OCI-LY7 (cell line): ENCODE measurements at regions not wholly inside any gene's neighbourhood (a gene's known extent, or its start where the extent isn't known, plus 50 kb on each side); places are given as distances from the start of the nearest gene placed in this dataset.

Source experiments
- BruUV-seq: library from RNA; stranded (reverse); fragments of 400-500 nt; replicated peaks from 2 replicates; lab custom pipeline; 2021; lab: Mats Ljungman, UMichigan
- CTCF ChIA-PET: fragments of 300-600 bp; sonication (Branson Sonifier 250); formaldehyde crosslinking; loops from one replicate; lab custom pipeline; 2022; ENCODE audit warnings: antibody characterized with exemption; ENCODE audit not compliant: unreplicated experiment; lab: Charles Lee
- POLR2A ChIA-PET: fragments of 300-600 bp; sonication (Branson Sonifier 250); formaldehyde crosslinking; loops from one replicate; lab custom pipeline; 2022; ENCODE audit warnings: antibody characterized with exemption; lab: Charles Lee
- DNase-seq: peaks from one replicate; pipeline ENCODE4 v3.0.0-alpha.2; 2015; ENCODE audit warnings: low spot score
- H2AFZ ChIP-seq: fragments of 200-600 bp; sonication (generic), shearing (Covaris generic); 2 replicates; pipeline ENCODE4 v1.6.1; 2014; ENCODE audit warnings: mild to moderate bottlenecking, antibody characterized with exemption, low read length, moderate library complexity
- H3K27ac ChIP-seq: fragments of 200-600 bp; sonication (generic); 2 replicates; pipeline ENCODE4 v1.5.1; 2014; ENCODE audit warnings: mixed run types, low read depth, mild to moderate bottlenecking, moderate library complexity, low read length, inconsistent platforms; ENCODE audit not compliant: poor library complexity, severe bottlenecking
- H3K36me3 ChIP-seq: fragments of 200-600 bp; sonication (generic); 2 replicates; pipeline ENCODE4 v1.6.1; 2014; ENCODE audit warnings: mild to moderate bottlenecking, antibody characterized with exemption, low read length, moderate library complexity, mixed read lengths; ENCODE audit not compliant: insufficient read depth
- H3K4me1 ChIP-seq: fragments of 200-600 bp; sonication (generic); 2 replicates; pipeline ENCODE4 v1.5.1; 2014; ENCODE audit warnings: mild to moderate bottlenecking, low read length; ENCODE audit not compliant: insufficient read depth, poor library complexity, severe bottlenecking
- H3K4me2 ChIP-seq: fragments of 200-600 bp; sonication (generic); 2 replicates; pipeline ENCODE4 v1.6.1; 2014; ENCODE audit warnings: mild to moderate bottlenecking, low read length
- H3K4me3 ChIP-seq: fragments of 200-600 bp; sonication (generic); 2 replicates; pipeline ENCODE4 v1.5.1; 2014; ENCODE audit warnings: mild to moderate bottlenecking, low read depth, low read length; ENCODE audit not compliant: poor library complexity, severe bottlenecking
- H3K79me2 ChIP-seq: fragments of 200-600 bp; sonication (generic); 2 replicates; pipeline ENCODE4 v1.6.1; 2016; ENCODE audit warnings: low read depth, mild to moderate bottlenecking, low read length, moderate library complexity, mixed read lengths; ENCODE audit not compliant: insufficient read depth
- H3K9me2 ChIP-seq: fragments of 200-600 bp; sonication (generic); 2 replicates; pipeline ENCODE4 v1.6.1; 2016; ENCODE audit warnings: mild to moderate bottlenecking, low read length, mixed read lengths; ENCODE audit not compliant: insufficient read depth
- H3K9me3 ChIP-seq: fragments of 200-600 bp; sonication (generic); 2 replicates; pipeline ENCODE4 v1.6.1; 2014; ENCODE audit warnings: mild to moderate bottlenecking, mixed run types, low read length, mixed read lengths
- H4K20me1 ChIP-seq: fragments of 200-600 bp; sonication (generic); 2 replicates; pipeline ENCODE4 v1.6.1; 2014; ENCODE audit warnings: mild to moderate bottlenecking, antibody characterized with exemption, low read length, moderate library complexity, mixed read lengths; ENCODE audit not compliant: insufficient read depth
- EZH2phosphoT487 ChIP-seq: fragments of 200-600 bp; sonication (generic); IDR thresholded peaks from 2 replicates; pipeline ENCODE4 v1.6.1; 2018; ENCODE audit warnings: low read depth, borderline replicate concordance, mild to moderate bottlenecking, mixed run types, antibody characterized with exemption, low read length, moderate library complexity, mixed read lengths
- intact Hi-C: fragments of 100-400 bp; cut with micrococcal nuclease; formaldehyde crosslinking; loops from one replicate; pipeline ENCODE4 v1.10.0; 2022; ENCODE audit not compliant: unreplicated experiment
- TF ChIP-seq, protein P1 (sequence below): fragments of 200-600 bp; sonication (generic); conservative IDR thresholded peaks from 2 replicates; pipeline ENCODE4 v1.5.1; 2014; ENCODE audit warnings: mild to moderate bottlenecking, antibody characterized with exemption, low read length, moderate library complexity, mixed read lengths

DNA sequence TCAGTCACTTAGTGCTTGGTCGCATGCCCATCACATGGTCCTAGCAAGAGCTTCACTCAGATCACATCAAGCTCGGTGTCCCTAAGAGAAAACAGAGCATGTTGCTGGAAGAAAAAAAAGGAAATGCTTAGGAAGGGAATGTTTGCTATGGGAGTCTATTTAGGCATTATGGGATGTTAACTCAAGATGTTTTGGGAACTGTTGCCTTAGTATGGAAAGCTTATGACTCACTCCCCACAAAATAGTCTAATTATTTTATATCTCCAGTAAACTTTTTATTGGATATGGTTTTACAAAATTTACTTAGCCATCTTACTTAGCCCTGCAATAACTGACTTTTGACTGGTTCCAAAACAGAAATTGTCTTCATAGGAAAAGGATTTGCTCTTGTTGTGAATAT is 439.5 kb upstream of the ZEB2 start:
- H3K9me2 ChIP-seq = no peaks in the 10 kb centered on the region
- CTCF ChIA-PET = no interaction called here
- no peaks in the 10 kb centered on the region for H3K4me1 ChIP-seq
- H3K4me2 ChIP-seq = no peak overlapping the region
- TF ChIP-seq, protein P1, sequence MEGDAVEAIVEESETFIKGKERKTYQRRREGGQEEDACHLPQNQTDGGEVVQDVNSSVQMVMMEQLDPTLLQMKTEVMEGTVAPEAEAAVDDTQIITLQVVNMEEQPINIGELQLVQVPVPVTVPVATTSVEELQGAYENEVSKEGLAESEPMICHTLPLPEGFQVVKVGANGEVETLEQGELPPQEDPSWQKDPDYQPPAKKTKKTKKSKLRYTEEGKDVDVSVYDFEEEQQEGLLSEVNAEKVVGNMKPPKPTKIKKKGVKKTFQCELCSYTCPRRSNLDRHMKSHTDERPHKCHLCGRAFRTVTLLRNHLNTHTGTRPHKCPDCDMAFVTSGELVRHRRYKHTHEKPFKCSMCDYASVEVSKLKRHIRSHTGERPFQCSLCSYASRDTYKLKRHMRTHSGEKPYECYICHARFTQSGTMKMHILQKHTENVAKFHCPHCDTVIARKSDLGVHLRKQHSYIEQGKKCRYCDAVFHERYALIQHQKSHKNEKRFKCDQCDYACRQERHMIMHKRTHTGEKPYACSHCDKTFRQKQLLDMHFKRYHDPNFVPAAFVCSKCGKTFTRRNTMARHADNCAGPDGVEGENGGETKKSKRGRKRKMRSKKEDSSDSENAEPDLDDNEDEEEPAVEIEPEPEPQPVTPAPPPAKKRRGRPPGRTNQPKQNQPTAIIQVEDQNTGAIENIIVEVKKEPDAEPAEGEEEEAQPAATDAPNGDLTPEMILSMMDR = no peak
- no peak for TF ChIP-seq EZH2phosphoT487
- intact Hi-C loops = no loop called here
- H3K4me3 ChIP-seq = no peak overlapping the region
- no peak overlapping the region for H2AFZ ChIP-seq
- no peaks in the 10 kb centered on the region for H3K36me3 ChIP-seq
- no peaks in the 10 kb centered on the region for H4K20me1 ChIP-seq
- POLR2A ChIA-PET = interaction anchor here (0.6 kb wide), 1 partner anchor 869 kb away, joined by 3 read pairs; no protein-coding TSS in a partner anchor
- no peak overlapping the region for H3K27ac ChIP-seq
- H3K79me2 ChIP-seq = no peaks in the 10 kb centered on the region
- BruUV-seq = no TSS peak
- DNase-seq = no peak
- no peaks in the 10 kb centered on the region for H3K9me3 ChIP-seq

GRCh38 chr2:144950899-144951560 is 431.1 kb upstream of the ZEB2 start:
- H3K4me3 ChIP-seq = no peak overlapping the region
- no TSS peak for BruUV-seq
- H3K9me3 ChIP-seq = no peaks in the 10 kb centered on the region
- no peak for DNase-seq
- H4K20me1 ChIP-seq = no peaks in the 10 kb centered on the region
- ChIA-PET POLR2A (interaction anchor here (0.6 to 1.6 kb wide), 4 partner anchors 9 to 240 kb away, joined by 3 to 7 read pairs (median 4); no protein-coding TSS in a partner anchor), CTCF (no interaction called here)
- no peak overlapping the region for H3K4me2 ChIP-seq
- H3K9me2 ChIP-seq = no peaks in the 10 kb centered on the region
- intact Hi-C loops = no loop called here
- H2AFZ ChIP-seq = no peak overlapping the region
- no peak overlapping the region for H3K27ac ChIP-seq
- TF ChIP-seq, protein P1 = no peak
- TF ChIP-seq EZH2phosphoT487 = no peak
- H3K36me3 ChIP-seq = no peaks in the 10 kb centered on the region
- no peaks in the 10 kb centered on the region for H3K79me2 ChIP-seq
- no peaks in the 10 kb centered on the region for H3K4me1 ChIP-seq

GRCh38 chr2:144948205-144948855 is 428.4 kb upstream of the ZEB2 start:
- Histone ChIP-seq H3K36me3 (no peaks in the 10 kb centered on the region), H3K9me2 (no peaks in the 10 kb centered on the region), H4K20me1 (no peaks in the 10 kb centered on the region), H3K4me1 (no peaks in the 10 kb centered on the region), H3K27ac (no peak overlapping the region), H3K79me2 (no peaks in the 10 kb centered on the region), H3K4me2 (no peak overlapping the region), H2AFZ (no peak overlapping the region), H3K9me3 (no peaks in the 10 kb centered on the region), H3K4me3 (no peak overlapping the region)
- CTCF ChIA-PET = no interaction called here
- TF ChIP-seq EZH2phosphoT487 = no peak
- TF ChIP-seq, protein P1 = no peak
- POLR2A ChIA-PET = no interaction called here
- intact Hi-C loops = no loop called here
- DNase-seq = no peak
- BruUV-seq = no TSS peak
